ENCODE measurements at regions not wholly inside any gene's neighbourhood (a gene's known extent, or its start where the extent isn't known, plus 50 kb on each side); places are given as distances from the start of the nearest gene placed in this dataset.

DNA sequence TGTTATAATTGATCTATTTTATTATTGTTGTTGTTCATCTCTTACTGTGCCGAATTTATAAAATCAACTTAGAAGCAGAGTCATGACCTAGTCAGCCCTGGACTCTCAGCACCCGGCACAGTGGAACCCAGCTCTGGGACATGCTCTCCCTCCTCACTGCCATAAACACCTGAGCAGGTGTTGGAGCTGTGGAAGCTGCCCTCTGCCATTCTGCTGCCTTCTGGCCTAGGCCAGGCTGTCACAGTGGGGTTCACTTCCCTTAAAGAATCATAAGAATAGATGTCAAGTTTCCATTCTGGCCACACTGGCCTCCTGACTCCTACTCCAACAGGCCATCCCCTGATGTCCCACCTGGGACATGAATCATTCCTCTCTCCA is 192.2 kb downstream of the ZFP36L2 start:
- no peak for DNase-seq

DNA sequence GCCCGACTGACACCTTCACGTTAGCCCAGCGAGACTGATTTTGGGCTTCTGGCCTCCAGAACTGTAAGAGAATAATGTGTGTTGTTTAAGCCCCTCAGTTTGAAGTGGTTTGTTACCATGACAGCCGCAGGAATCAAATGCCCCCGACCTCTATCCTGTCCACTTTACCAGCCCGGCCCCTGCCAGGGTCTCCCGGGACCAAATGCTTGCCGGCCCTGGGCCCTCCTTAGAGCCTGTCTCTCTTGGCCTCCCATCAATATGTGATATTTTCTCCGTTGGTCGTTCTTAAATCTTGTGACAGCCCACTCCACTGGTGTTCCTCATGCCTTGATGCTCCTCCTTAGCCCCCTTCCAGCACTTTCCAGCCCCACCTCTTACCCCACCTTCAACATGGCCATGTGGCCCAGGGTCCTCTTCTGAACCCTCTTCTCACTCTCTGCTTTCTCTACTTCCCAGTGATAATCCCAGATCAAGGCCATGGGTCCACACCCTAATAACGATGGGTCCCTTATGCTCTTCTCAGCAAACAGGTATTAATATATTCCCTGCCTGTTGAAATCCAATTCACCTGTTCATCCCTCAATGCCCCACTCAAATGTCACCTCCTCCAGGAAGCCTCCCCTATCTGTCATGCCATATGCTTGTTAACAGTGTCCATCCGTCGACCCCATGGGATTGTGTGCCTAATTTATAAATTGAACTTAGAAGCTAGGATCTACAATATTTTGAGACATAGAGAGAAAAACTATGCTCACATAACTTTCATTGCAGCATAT is 192.8 kb downstream of the ZFP36L2 start:
- DNase-seq, result no peak

DNA sequence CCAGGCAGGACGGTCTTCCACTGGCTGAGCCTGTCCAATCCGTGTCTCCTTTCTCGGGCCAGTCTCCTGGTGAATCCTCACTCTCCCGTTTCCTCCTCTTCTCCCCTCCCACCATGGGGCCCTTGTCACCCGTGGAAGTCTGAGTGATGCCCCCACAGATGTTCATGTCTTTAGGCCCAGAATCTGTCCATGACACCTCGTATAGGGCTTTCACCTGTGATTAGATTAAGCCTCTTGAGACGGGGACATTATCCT is 193.5 kb downstream of the ZFP36L2 start:
- no peak for DNase-seq

- DNase-seq, result no peak
Observed at GRCh38 chr2:43032213-43033015, 194.0 kb downstream of the ZFP36L2 start.

GRCh38 chr2:43031471-43032212 is 194.8 kb downstream of the ZFP36L2 start:
- no peak for DNase-seq

GRCh38 chr2:43030551-43031307 is 195.7 kb downstream of the ZFP36L2 start:
- DNase-seq, result no peak

DNA sequence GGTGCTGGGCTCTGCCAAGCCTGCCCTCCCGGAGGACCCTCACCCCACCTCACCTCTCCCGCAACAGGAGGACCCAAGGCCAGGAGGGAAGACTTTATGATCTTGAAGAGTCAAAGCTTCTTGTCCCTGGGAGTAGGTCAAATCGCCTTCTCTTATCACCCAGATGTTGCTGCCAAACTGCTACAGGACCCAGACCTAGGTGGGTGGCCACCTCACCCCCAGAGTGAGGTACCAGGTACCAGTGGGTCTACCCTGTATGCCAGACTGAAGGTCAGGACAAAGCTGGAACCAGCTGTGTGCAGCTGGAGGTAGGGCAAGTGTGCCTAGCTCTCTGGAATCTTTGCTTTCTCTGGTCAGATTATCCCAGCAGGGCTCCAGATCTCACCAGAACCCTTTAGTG is 197.2 kb downstream of the ZFP36L2 start:
- DNase-seq, result no peak

GRCh38 chr2:43028188-43028587 is 198.2 kb downstream of the ZFP36L2 start:
- no peak for DNase-seq

- DNase-seq, result no peak
Observed at GRCh38 chr2:43027097-43027873, 199.1 kb downstream of the ZFP36L2 start.

DNA sequence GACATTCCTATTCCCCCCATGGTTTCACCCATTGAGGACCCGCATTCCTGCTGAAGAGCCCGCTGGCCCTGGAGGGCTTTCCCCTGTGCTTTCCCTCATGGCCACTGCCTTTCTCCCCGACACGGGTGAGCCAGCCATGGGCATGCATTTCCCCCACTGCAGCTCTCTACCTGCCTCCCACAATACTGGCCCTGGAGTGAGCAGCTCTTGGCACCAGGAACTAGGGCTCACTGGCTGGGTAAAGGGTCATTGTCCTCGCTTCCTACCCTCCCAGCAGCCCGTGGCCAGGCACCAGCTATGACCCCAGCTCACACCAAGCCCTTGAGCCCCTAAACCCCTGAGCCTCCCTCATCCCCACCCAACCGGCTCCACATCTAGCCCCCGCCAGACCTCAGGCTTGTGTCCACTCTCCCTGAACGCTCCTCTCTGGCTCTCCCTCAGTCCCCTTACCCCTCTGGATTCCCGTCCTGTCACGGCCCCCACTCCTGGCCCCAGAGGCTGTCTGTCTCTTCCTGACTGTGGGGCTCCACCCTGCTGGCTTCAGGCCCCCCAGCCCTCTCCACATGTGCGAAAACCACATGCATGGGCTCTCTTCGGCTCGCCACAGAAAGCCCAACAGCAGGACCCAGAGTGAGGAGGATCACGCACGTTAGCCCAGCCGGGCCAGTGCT is 199.8 kb downstream of the ZFP36L2 start:
- DNase-seq, result no peak

GRCh38 chr2:43025709-43026295 is 200.6 kb downstream of the ZFP36L2 start:
- DNase-seq, result no peak

DNA sequence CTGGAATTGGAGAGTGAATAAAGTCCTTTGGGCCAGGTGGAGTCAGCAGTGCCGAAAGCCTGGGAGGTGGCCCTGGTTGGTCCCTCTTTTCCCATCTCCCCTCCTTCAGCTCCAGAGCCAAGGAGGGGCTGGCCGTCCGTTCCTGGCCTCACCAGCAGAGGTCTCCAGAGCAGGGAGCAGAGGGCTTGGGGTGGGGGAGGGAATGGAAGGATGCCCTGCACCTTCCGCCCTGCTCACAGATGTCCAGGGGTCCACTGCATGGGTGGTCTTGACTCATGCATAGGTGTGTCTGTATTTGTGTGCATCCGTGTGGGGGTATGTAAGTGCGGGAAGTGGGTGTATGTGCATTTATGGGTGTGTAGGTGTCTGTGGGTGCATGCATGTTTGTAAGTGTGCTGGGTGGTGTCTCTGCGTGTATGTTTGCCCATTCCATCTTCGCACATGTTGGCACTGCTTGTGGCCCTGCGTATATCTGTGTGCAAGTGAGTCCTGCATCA is 201.8 kb downstream of the ZFP36L2 start:
- peak; percentile 63 for DNase-seq

- no peak for DNase-seq
Observed at GRCh38 chr2:43023791-43024514, 202.5 kb downstream of the ZFP36L2 start.

DNA sequence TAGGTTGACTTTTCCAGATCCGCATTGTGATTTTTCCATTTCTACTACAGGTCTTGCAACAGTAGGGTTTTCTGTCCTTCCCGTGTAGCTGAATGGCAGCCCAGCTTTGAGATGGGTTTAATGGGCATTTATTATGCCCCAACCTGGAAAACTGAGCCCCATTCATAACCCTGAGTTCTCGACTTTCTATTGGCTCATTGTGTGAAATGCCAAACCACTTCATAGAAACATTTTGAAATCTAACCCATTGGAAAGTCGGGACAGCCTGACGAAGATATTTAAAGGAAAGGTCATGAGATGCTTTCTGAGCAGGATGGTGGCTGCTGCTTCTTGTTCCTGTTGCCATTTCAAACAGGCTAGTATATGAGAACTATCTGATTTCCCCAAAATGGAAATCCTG is 203.5 kb downstream of the ZFP36L2 start:
- no peak for DNase-seq

DNA sequence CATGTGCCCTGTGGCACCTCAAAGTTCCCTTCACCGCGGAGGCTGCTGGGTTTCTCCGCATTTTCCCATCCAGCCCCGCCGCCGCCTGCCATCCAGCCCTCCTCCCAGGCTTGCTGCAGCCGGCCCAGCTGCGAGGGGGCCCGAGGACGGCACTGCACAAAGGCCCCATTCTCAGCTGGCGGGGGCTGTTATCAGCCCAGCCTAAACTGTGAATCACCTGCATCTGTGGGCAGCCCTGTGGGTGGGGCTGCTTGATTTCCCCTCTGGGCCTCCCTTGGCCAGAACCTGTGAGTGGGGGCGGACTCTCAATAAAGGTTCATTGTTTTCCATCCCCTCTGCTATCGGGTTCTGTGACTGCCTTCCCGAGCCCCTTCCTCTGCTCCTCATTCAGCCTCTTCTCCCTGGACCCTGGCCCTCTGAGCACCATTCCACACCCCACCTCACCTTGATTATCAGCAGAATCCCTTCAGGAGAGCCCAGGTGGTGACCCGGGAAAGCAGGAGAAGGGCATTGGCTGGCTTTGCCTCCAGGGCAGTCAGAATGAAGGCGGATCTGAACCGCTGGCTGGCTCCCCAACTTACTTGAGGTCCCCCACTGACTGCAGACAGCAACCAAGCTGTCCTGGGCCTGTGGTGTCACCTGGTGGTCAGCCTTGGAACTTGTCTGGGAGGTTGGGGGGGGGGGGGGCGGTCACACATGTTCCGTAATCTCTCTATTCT is 204.5 kb downstream of the ZFP36L2 start:
- DNase-seq, result no peak

- DNase-seq, result no peak
Observed at GRCh38 chr2:43020990-43021669, 205.3 kb downstream of the ZFP36L2 start.

- DNase-seq, result no peak
Observed at GRCh38 chr2:43020296-43020695, 206.1 kb downstream of the ZFP36L2 start.

- no peak for DNase-seq
Observed at GRCh38 chr2:43019536-43020183, 206.7 kb downstream of the ZFP36L2 start.

Measured in renal pelvis (tissue), 1 donor.